ENCODE measurements at regions not wholly inside any gene's neighbourhood (a gene's known extent, or its start where the extent isn't known, plus 50 kb on each side); places are given as distances from the start of the nearest gene placed in this dataset.

GRCh38 chr5:173767574-173768266, 120.4 kb upstream of the CPEB4 start:
- no peak for DNase-seq
- no peak overlapping the region for H3K9ac ChIP-seq (ENCODE audit: low read length)
- H3K79me2 ChIP-seq (ENCODE audit: low read length), result no peaks in the 10 kb centered on the region
- no peak overlapping the region for H3K27ac ChIP-seq (ENCODE audit: low read length)
- no peak overlapping the region for H3K4me2 ChIP-seq (ENCODE audit: low read depth, low read length, poor library complexity, severe bottlenecking)
- no peak overlapping the region for H3K4me3 ChIP-seq (ENCODE audit: low read length)
- H3K9me3 ChIP-seq (ENCODE audit: low read length), result no peaks in the 10 kb centered on the region
- no peaks in the 10 kb centered on the region for H4K20me1 ChIP-seq (ENCODE audit: insufficient read depth, low read depth, low read length)
- H3K36me3 ChIP-seq (ENCODE audit: insufficient read depth, low read length), result no peaks in the 10 kb centered on the region
- no peaks in the 10 kb centered on the region for H3K9me2 ChIP-seq (replicated peaks; ENCODE audit: insufficient read depth, low read length)
- H3K27me3 ChIP-seq (ENCODE audit: low read length), result no peaks in the 10 kb centered on the region
- peaks cover 25% of the 10 kb centered on the region for H3K4me1 ChIP-seq (ENCODE audit: low read length)
- no peak overlapping the region for H2AFZ ChIP-seq (ENCODE audit: low read length)

GRCh38 chr5:173768267-173768806, 119.8 kb upstream of the CPEB4 start:
- H2AFZ ChIP-seq (ENCODE audit: low read length), result no peak overlapping the region
- H3K27me3 ChIP-seq (ENCODE audit: low read length), result no peaks in the 10 kb centered on the region
- no peak for DNase-seq
- no peaks in the 10 kb centered on the region for H3K9me2 ChIP-seq (replicated peaks; ENCODE audit: insufficient read depth, low read length)
- no peaks in the 10 kb centered on the region for H3K9me3 ChIP-seq (ENCODE audit: low read length)
- H3K4me2 ChIP-seq (ENCODE audit: low read depth, low read length, poor library complexity, severe bottlenecking), result no peak overlapping the region
- H3K4me1 ChIP-seq (ENCODE audit: low read length), result peaks cover 25% of the 10 kb centered on the region
- no peaks in the 10 kb centered on the region for H3K36me3 ChIP-seq (ENCODE audit: insufficient read depth, low read length)
- H4K20me1 ChIP-seq (ENCODE audit: insufficient read depth, low read depth, low read length), result no peaks in the 10 kb centered on the region
- no peak overlapping the region for H3K27ac ChIP-seq (ENCODE audit: low read length)
- H3K4me3 ChIP-seq (ENCODE audit: low read length), result no peak overlapping the region
- H3K9ac ChIP-seq (ENCODE audit: low read length), result no peak overlapping the region
- no peaks in the 10 kb centered on the region for H3K79me2 ChIP-seq (ENCODE audit: low read length)

- Histone ChIP-seq H3K4me1 (ENCODE audit: low read length) (peaks cover 19% of the 10 kb centered on the region), H3K36me3 (ENCODE audit: insufficient read depth, low read length) (no peaks in the 10 kb centered on the region), H3K9ac (ENCODE audit: low read length) (no peak overlapping the region), H4K20me1 (ENCODE audit: insufficient read depth, low read depth, low read length) (no peaks in the 10 kb centered on the region), H3K79me2 (ENCODE audit: low read length) (no peaks in the 10 kb centered on the region), H3K4me2 (ENCODE audit: low read depth, low read length, poor library complexity, severe bottlenecking) (no peak overlapping the region), H3K27me3 (ENCODE audit: low read length) (no peaks in the 10 kb centered on the region), H3K27ac (ENCODE audit: low read length) (no peak overlapping the region), H3K9me2 (replicated peaks; ENCODE audit: insufficient read depth, low read length) (no peaks in the 10 kb centered on the region), H3K9me3 (ENCODE audit: low read length) (no peaks in the 10 kb centered on the region), H2AFZ (ENCODE audit: low read length) (no peak overlapping the region), H3K4me3 (ENCODE audit: low read length) (no peak overlapping the region)
- DNase-seq, result no peak
Observed at GRCh38 chr5:173768891-173769290, 119.3 kb upstream of the CPEB4 start.

- H3K36me3 ChIP-seq (ENCODE audit: insufficient read depth, low read length), result no peaks in the 10 kb centered on the region
Observed at GRCh38 chr5:173770637-173771036, 117.5 kb upstream of the CPEB4 start.

GRCh38 chr5:173771121-173771724, 116.9 kb upstream of the CPEB4 start:
- Histone ChIP-seq H3K27me3 (ENCODE audit: low read length) (no peaks in the 10 kb centered on the region), H2AFZ (ENCODE audit: low read length) (no peak overlapping the region), H3K4me1 (ENCODE audit: low read length) (peaks cover 18% of the 10 kb centered on the region), H3K9me2 (replicated peaks; ENCODE audit: insufficient read depth, low read length) (no peaks in the 10 kb centered on the region), H3K27ac (ENCODE audit: low read length) (no peak overlapping the region), H3K36me3 (ENCODE audit: insufficient read depth, low read length) (no peaks in the 10 kb centered on the region), H3K4me3 (ENCODE audit: low read length) (no peak overlapping the region), H4K20me1 (ENCODE audit: insufficient read depth, low read depth, low read length) (no peaks in the 10 kb centered on the region), H3K79me2 (ENCODE audit: low read length) (no peaks in the 10 kb centered on the region), H3K4me2 (ENCODE audit: low read depth, low read length, poor library complexity, severe bottlenecking) (no peak overlapping the region), H3K9ac (ENCODE audit: low read length) (no peak overlapping the region), H3K9me3 (ENCODE audit: low read length) (no peaks in the 10 kb centered on the region)
- no peak for DNase-seq

More at GRCh38 chr5:173770637-173771036, 117.5 kb upstream of the CPEB4 start:
- Histone ChIP-seq H3K4me3 (ENCODE audit: low read length) (no peak overlapping the region), H3K79me2 (ENCODE audit: low read length) (no peaks in the 10 kb centered on the region), H3K9me3 (ENCODE audit: low read length) (no peaks in the 10 kb centered on the region), H2AFZ (ENCODE audit: low read length) (no peak overlapping the region), H4K20me1 (ENCODE audit: insufficient read depth, low read depth, low read length) (no peaks in the 10 kb centered on the region), H3K9ac (ENCODE audit: low read length) (no peak overlapping the region), H3K4me1 (ENCODE audit: low read length) (peaks cover 12% of the 10 kb centered on the region), H3K27ac (ENCODE audit: low read length) (no peak overlapping the region), H3K27me3 (ENCODE audit: low read length) (no peaks in the 10 kb centered on the region), H3K4me2 (ENCODE audit: low read depth, low read length, poor library complexity, severe bottlenecking) (no peak overlapping the region), H3K9me2 (replicated peaks; ENCODE audit: insufficient read depth, low read length) (no peaks in the 10 kb centered on the region)
- DNase-seq, result no peak

GRCh38 chr5:173771725-173772383, 116.3 kb upstream of the CPEB4 start:
- no peak overlapping the region for H3K4me2 ChIP-seq (ENCODE audit: low read depth, low read length, poor library complexity, severe bottlenecking)
- no peak overlapping the region for H2AFZ ChIP-seq (ENCODE audit: low read length)

GRCh38 chr5:173772384-173773059, 115.6 kb upstream of the CPEB4 start:
- H3K4me3 ChIP-seq (ENCODE audit: low read length), result no peak overlapping the region
- no peaks in the 10 kb centered on the region for H3K9me2 ChIP-seq (replicated peaks; ENCODE audit: insufficient read depth, low read length)
- H2AFZ ChIP-seq (ENCODE audit: low read length), result no peak overlapping the region
- no peaks in the 10 kb centered on the region for H3K36me3 ChIP-seq (ENCODE audit: insufficient read depth, low read length)
- no peaks in the 10 kb centered on the region for H3K27me3 ChIP-seq (ENCODE audit: low read length)
- H3K9me3 ChIP-seq (ENCODE audit: low read length), result no peaks in the 10 kb centered on the region
- H3K9ac ChIP-seq (ENCODE audit: low read length), result no peak overlapping the region
- no peaks in the 10 kb centered on the region for H3K79me2 ChIP-seq (ENCODE audit: low read length)
- H3K4me1 ChIP-seq (ENCODE audit: low read length), result peaks cover 23% of the 10 kb centered on the region
- no peak for DNase-seq
- no peaks in the 10 kb centered on the region for H4K20me1 ChIP-seq (ENCODE audit: insufficient read depth, low read depth, low read length)
- H3K27ac ChIP-seq (ENCODE audit: low read length), result no peak overlapping the region
- no peak overlapping the region for H3K4me2 ChIP-seq (ENCODE audit: low read depth, low read length, poor library complexity, severe bottlenecking)

More at GRCh38 chr5:173771725-173772383, 116.3 kb upstream of the CPEB4 start:
- Histone ChIP-seq H3K4me1 (ENCODE audit: low read length) (peaks cover 23% of the 10 kb centered on the region), H3K9ac (ENCODE audit: low read length) (no peak overlapping the region), H3K9me2 (replicated peaks; ENCODE audit: insufficient read depth, low read length) (no peaks in the 10 kb centered on the region), H4K20me1 (ENCODE audit: insufficient read depth, low read depth, low read length) (no peaks in the 10 kb centered on the region), H3K36me3 (ENCODE audit: insufficient read depth, low read length) (no peaks in the 10 kb centered on the region), H3K79me2 (ENCODE audit: low read length) (no peaks in the 10 kb centered on the region), H3K9me3 (ENCODE audit: low read length) (no peaks in the 10 kb centered on the region), H3K27ac (ENCODE audit: low read length) (no peak overlapping the region), H3K4me3 (ENCODE audit: low read length) (no peak overlapping the region), H3K27me3 (ENCODE audit: low read length) (no peaks in the 10 kb centered on the region)
- no peak for DNase-seq

GRCh38 chr5:173774271-173774761, 113.8 kb upstream of the CPEB4 start:
- H2AFZ ChIP-seq (ENCODE audit: low read length), result no peak overlapping the region
- no peak overlapping the region for H3K4me2 ChIP-seq (ENCODE audit: low read depth, low read length, poor library complexity, severe bottlenecking)
- no peaks in the 10 kb centered on the region for H4K20me1 ChIP-seq (ENCODE audit: insufficient read depth, low read depth, low read length)
- H3K4me3 ChIP-seq (ENCODE audit: low read length), result no peak overlapping the region
- H3K9ac ChIP-seq (ENCODE audit: low read length), result no peak overlapping the region
- H3K79me2 ChIP-seq (ENCODE audit: low read length), result no peaks in the 10 kb centered on the region
- no peak for DNase-seq
- no peak overlapping the region for H3K27ac ChIP-seq (ENCODE audit: low read length)
- H3K9me3 ChIP-seq (ENCODE audit: low read length), result no peaks in the 10 kb centered on the region
- H3K9me2 ChIP-seq (replicated peaks; ENCODE audit: insufficient read depth, low read length), result no peaks in the 10 kb centered on the region
- H3K36me3 ChIP-seq (ENCODE audit: insufficient read depth, low read length), result no peaks in the 10 kb centered on the region
- H3K27me3 ChIP-seq (ENCODE audit: low read length), result no peaks in the 10 kb centered on the region
- H3K4me1 ChIP-seq (ENCODE audit: low read length), result peaks cover 23% of the 10 kb centered on the region

All from Karpas-422 (cell line).